Nephron progenitor cell (in vitro differentiated cells): ENCODE measurements at regions not wholly inside any gene's neighbourhood (a gene's known extent, or its start where the extent isn't known, plus 50 kb on each side); places are given as distances from the start of the nearest gene placed in this dataset.

Source experiments
- DNase-seq: peaks from one replicate; pipeline ENCODE4 v3.0.0; 2021
- H3K27ac Mint-ChIP-seq: 2 replicates; pipeline ENCODE4 v1.8.0; 2021; ENCODE audit warnings: mild to moderate bottlenecking, moderate library complexity, mixed read lengths
- H3K27me3 Mint-ChIP-seq: 2 replicates; pipeline ENCODE4 v1.8.0; 2021; ENCODE audit warnings: mild to moderate bottlenecking, low read depth, mixed read lengths; ENCODE audit not compliant: poor library complexity
- H3K36me3 Mint-ChIP-seq: 2 replicates; pipeline ENCODE4 v1.8.0; 2021; ENCODE audit warnings: low read depth, mixed read lengths
- H3K4me1 Mint-ChIP-seq: 2 replicates; pipeline ENCODE4 v1.8.0; 2021; ENCODE audit warnings: mixed read lengths
- H3K4me3 Mint-ChIP-seq: 2 replicates; pipeline ENCODE4 v1.8.0; 2021; ENCODE audit warnings: mild to moderate bottlenecking, moderate library complexity, mixed read lengths
- H3K9me3 Mint-ChIP-seq: 2 replicates; pipeline ENCODE4 v1.8.0; 2021; ENCODE audit warnings: mild to moderate bottlenecking, moderate library complexity, mixed read lengths
- CTCF ChIP-seq: fragments of 200-600 bp; sonication (generic); IDR thresholded peaks from 2 replicates; pipeline ENCODE4 v1.5.0; 2021; ENCODE audit warnings: antibody characterized with exemption

GRCh38 chr2:66048667-66049066, 386.3 kb upstream of the MEIS1 start:
- Mint-ChIP-seq H3K4me1 (peaks cover 5% of the 10 kb centered on the region), H3K36me3 (no peaks in the 10 kb centered on the region), H3K4me3 (no peak overlapping the region), H3K9me3 (no peaks in the 10 kb centered on the region), H3K27ac (no peak overlapping the region), H3K27me3 (no peaks in the 10 kb centered on the region)
- no peak for TF ChIP-seq CTCF
- DNase-seq, result no peak

- peaks cover 9% of the 10 kb centered on the region for H3K4me1 Mint-ChIP-seq
- peaks cover 4% of the 10 kb centered on the region for H3K27me3 Mint-ChIP-seq
- H3K9me3 Mint-ChIP-seq, result no peaks in the 10 kb centered on the region
- H3K36me3 Mint-ChIP-seq, result no peaks in the 10 kb centered on the region
- no peak overlapping the region for H3K27ac Mint-ChIP-seq
- no peak overlapping the region for H3K4me3 Mint-ChIP-seq
- no peak for TF ChIP-seq CTCF
- DNase-seq, result no peak
Measured at GRCh38 chr2:66041902-66042657, 392.8 kb upstream of the MEIS1 start.

- Mint-ChIP-seq H3K27ac (no peak overlapping the region), H3K4me3 (no peak overlapping the region), H3K4me1 (peaks cover 9% of the 10 kb centered on the region)
Measured at GRCh38 chr2:66036948-66037347, 398.0 kb upstream of the MEIS1 start.

GRCh38 chr2:66034467-66034866, 400.5 kb upstream of the MEIS1 start:
- H3K36me3 Mint-ChIP-seq, result no peaks in the 10 kb centered on the region
- peaks cover 9% of the 10 kb centered on the region for H3K4me1 Mint-ChIP-seq

More at GRCh38 chr2:66036948-66037347, 398.0 kb upstream of the MEIS1 start:
- TF ChIP-seq CTCF, result no peak
- Mint-ChIP-seq H3K9me3 (no peaks in the 10 kb centered on the region), H3K27me3 (peaks cover 7% of the 10 kb centered on the region), H3K36me3 (no peaks in the 10 kb centered on the region)
- DNase-seq, result no peak

GRCh38 chr2:66032226-66032775, 402.6 kb upstream of the MEIS1 start:
- peaks cover 3% of the 10 kb centered on the region for H3K27me3 Mint-ChIP-seq
- H3K36me3 Mint-ChIP-seq, result no peaks in the 10 kb centered on the region
- peaks cover 9% of the 10 kb centered on the region for H3K9me3 Mint-ChIP-seq
- H3K4me3 Mint-ChIP-seq, result no peak overlapping the region
- peaks cover 1% of the 10 kb centered on the region for H3K4me1 Mint-ChIP-seq
- no peak overlapping the region for H3K27ac Mint-ChIP-seq
- TF ChIP-seq CTCF, result no peak
- DNase-seq, result no peak

More at GRCh38 chr2:66034467-66034866, 400.5 kb upstream of the MEIS1 start:
- Mint-ChIP-seq H3K4me3 (no peak overlapping the region), H3K27ac (no peak overlapping the region), H3K9me3 (no peaks in the 10 kb centered on the region), H3K27me3 (peaks cover 3% of the 10 kb centered on the region)
- TF ChIP-seq CTCF, result no peak
- no peak for DNase-seq

- Mint-ChIP-seq H3K4me3 (no peak overlapping the region), H3K4me1 (peaks cover 7% of the 10 kb centered on the region), H3K36me3 (no peaks in the 10 kb centered on the region), H3K27ac (no peak overlapping the region), H3K9me3 (peaks cover 9% of the 10 kb centered on the region), H3K27me3 (peaks cover 3% of the 10 kb centered on the region)
- DNase-seq, result no peak
- TF ChIP-seq CTCF, result no peak
Measured at GRCh38 chr2:66031236-66031635, 403.7 kb upstream of the MEIS1 start.
